Neural progenitor cell (in vitro differentiated cells): ENCODE measurements at regions not wholly inside any gene's neighbourhood (a gene's known extent, or its start where the extent isn't known, plus 50 kb on each side); places are given as distances from the start of the nearest gene placed in this dataset.

Source experiments
- DNase-seq: peaks from one replicate; pipeline ENCODE4 v3.0.0-alpha.2; 2016; ENCODE audit warnings: low spot score
- H2AFZ ChIP-seq: fragments of 200-600 bp; sonication (generic); replicated peaks from 2 replicates; pipeline ENCODE4 v1.6.1; 2016; ENCODE audit warnings: antibody characterized with exemption
- H3F3A ChIP-seq: fragments of 200-600 bp; sonication (generic); 2 replicates; pipeline ENCODE4 v1.6.1; 2016; ENCODE audit warnings: antibody characterized with exemption, low read depth
- H3K27ac ChIP-seq: fragments of 200-600 bp; sonication (generic); 2 replicates; pipeline ENCODE4 v1.5.1; 2016; ENCODE audit warnings: mild to moderate bottlenecking
- H3K27me3 ChIP-seq: fragments of 200-600 bp; sonication (generic); 2 replicates; pipeline ENCODE4 v1.6.1; 2016; ENCODE audit warnings: mild to moderate bottlenecking, moderate library complexity
- H3K36me3 ChIP-seq: fragments of 200-600 bp; sonication (generic); 2 replicates; pipeline ENCODE4 v1.5.1; 2016
- H3K4me1 ChIP-seq: fragments of 200-600 bp; sonication (generic); 2 replicates; pipeline ENCODE4 v1.6.1; 2016; ENCODE audit warnings: mixed run types
- H3K4me2 ChIP-seq: fragments of 200-600 bp; sonication (generic); 2 replicates; pipeline ENCODE4 v1.6.1; 2016
- H3K4me3 ChIP-seq: fragments of 200-600 bp; sonication (generic); 2 replicates; pipeline ENCODE4 v1.5.1; 2016
- H3K79me2 ChIP-seq: fragments of 200-600 bp; sonication (generic); 2 replicates; pipeline ENCODE4 v1.6.1; 2016; ENCODE audit warnings: low read depth
- H3K9ac ChIP-seq: fragments of 200-600 bp; sonication (generic); 2 replicates; pipeline ENCODE4 v1.6.1; 2016
- H3K9me3 ChIP-seq: fragments of 200-600 bp; sonication (generic); 2 replicates; pipeline ENCODE4 v1.5.1; 2016; ENCODE audit warnings: low read depth
- H4K20me1 ChIP-seq: fragments of 200-600 bp; sonication (generic); 2 replicates; pipeline ENCODE4 v1.6.1; 2016; ENCODE audit warnings: low read depth
- H3K27ac Mint-ChIP-seq: 3 replicates; pipeline ENCODE4 v1.8.0; 2021; ENCODE audit warnings: mixed read lengths
- H3K27me3 Mint-ChIP-seq: 2 replicates; pipeline ENCODE4 v1.8.0; 2022; ENCODE audit warnings: low read depth, mild to moderate bottlenecking, inconsistent platforms, moderate library complexity, mixed read lengths; ENCODE audit not compliant: insufficient read depth
- H3K36me3 Mint-ChIP-seq: 3 replicates; pipeline ENCODE4 v1.8.0; 2021; ENCODE audit warnings: mixed read lengths
- H3K4me1 Mint-ChIP-seq: 3 replicates; pipeline ENCODE4 v1.8.0; 2021; ENCODE audit warnings: mixed read lengths
- H3K4me3 Mint-ChIP-seq: 3 replicates; pipeline ENCODE4 v1.8.0; 2021; ENCODE audit warnings: mild to moderate bottlenecking, moderate library complexity, mixed read lengths
- H3K9me3 Mint-ChIP-seq: 3 replicates; pipeline ENCODE4 v1.8.0; 2020; ENCODE audit warnings: mixed read lengths
- EZH2 ChIP-seq: fragments of 200-600 bp; sonication (generic); IDR thresholded peaks from 2 replicates; pipeline ENCODE4 v1.6.1; 2017; ENCODE audit warnings: antibody characterized with exemption, mild to moderate bottlenecking, moderate library complexity
- EZH2phosphoT487 ChIP-seq: fragments of 200-600 bp; sonication (generic); IDR thresholded peaks from 2 replicates; pipeline ENCODE4 v1.6.1; 2017; ENCODE audit warnings: antibody characterized with exemption
- TF ChIP-seq, protein P1 (sequence below): fragments of 200-600 bp; sonication (generic); IDR thresholded peaks from 2 replicates; pipeline ENCODE4 v1.5.1; 2017; ENCODE audit warnings: antibody characterized with exemption, mild to moderate bottlenecking

DNA sequence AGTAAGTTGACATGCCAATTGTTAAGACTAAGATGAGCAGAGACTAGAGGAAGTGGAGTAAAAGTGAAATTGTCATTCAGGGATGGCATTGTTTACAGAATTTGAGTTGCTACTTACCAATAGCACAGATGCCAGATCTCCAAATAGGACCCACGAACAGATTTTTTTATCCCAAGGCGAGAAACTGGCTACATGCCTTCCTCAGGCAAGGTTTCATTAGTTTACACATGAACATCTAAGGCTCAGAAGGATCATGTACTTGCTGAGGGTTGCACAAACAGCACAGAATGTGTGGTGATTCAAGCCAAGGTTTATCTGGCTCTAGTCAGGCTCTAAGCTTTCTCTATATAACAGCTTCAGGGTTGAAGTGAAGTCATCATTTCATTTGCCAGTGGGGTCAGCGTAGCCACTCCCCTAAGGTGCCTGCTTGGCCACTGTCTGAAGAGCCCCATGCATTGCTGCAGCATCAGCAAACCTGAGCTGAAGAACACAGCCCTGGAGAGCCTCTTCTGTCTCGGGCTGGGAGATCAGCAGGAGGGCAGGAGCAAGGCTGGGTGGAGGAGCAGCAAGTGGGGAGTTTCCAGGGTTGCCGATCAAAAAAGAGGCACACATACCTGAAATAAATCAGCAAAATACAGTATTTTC is 193.0 kb upstream of the LCORL start:
- Mint-ChIP-seq H3K4me3 (no peak overlapping the region), H3K4me1 (no peaks in the 10 kb centered on the region), H3K36me3 (no peaks in the 10 kb centered on the region), H3K27me3 (peaks cover 3% of the 10 kb centered on the region), H3K9me3 (no peaks in the 10 kb centered on the region), H3K27ac (no peak overlapping the region)
- Histone ChIP-seq H3K9ac (no peak overlapping the region), H3K36me3 (no peaks in the 10 kb centered on the region), H3K4me1 (peaks cover 2% of the 10 kb centered on the region), H3K4me2 (no peak overlapping the region), H2AFZ (no peak overlapping the region), H3K4me3 (no peak overlapping the region), H3F3A (no peaks in the 10 kb centered on the region), H3K9me3 (no peaks in the 10 kb centered on the region), H3K79me2 (no peaks in the 10 kb centered on the region), H3K27ac (no peak overlapping the region), H3K27me3 (no peaks in the 10 kb centered on the region), H4K20me1 (no peaks in the 10 kb centered on the region)
- DNase-seq = no peak
- TF ChIP-seq EZH2 (no peak), EZH2phosphoT487 (no peak)
- TF ChIP-seq, protein P1, sequence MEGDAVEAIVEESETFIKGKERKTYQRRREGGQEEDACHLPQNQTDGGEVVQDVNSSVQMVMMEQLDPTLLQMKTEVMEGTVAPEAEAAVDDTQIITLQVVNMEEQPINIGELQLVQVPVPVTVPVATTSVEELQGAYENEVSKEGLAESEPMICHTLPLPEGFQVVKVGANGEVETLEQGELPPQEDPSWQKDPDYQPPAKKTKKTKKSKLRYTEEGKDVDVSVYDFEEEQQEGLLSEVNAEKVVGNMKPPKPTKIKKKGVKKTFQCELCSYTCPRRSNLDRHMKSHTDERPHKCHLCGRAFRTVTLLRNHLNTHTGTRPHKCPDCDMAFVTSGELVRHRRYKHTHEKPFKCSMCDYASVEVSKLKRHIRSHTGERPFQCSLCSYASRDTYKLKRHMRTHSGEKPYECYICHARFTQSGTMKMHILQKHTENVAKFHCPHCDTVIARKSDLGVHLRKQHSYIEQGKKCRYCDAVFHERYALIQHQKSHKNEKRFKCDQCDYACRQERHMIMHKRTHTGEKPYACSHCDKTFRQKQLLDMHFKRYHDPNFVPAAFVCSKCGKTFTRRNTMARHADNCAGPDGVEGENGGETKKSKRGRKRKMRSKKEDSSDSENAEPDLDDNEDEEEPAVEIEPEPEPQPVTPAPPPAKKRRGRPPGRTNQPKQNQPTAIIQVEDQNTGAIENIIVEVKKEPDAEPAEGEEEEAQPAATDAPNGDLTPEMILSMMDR = no peak

DNA sequence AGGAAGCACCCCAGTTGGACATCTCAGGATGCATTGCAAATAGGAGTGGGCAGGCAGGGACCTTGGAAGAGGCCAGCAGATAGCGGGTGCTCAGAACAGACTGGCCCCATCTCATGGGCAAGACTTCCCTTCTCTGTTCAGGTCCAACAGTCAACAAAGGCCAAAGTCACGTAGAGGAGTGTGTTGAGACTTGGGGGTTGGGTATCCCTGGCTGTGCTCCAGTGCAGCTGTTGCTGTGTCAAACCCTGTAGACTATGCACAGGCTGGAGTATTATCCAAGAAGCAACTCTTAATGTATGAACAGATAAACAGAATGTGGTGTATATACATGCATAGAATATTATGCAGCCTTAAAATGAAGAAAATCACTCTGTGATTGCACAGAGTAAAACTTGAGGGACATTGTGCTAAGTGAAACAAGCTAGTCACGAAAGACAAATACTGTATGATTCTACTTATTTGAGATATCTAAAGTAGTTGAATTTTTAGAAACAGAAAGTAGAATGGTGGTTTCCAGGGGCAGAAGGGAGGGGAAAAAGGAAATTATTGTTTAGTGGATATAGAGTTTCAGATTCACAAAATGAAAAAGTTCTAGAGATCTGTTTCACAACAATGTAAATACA is 192.1 kb upstream of the LCORL start:
- H3K79me2 ChIP-seq = no peaks in the 10 kb centered on the region
- no peaks in the 10 kb centered on the region for H3K4me1 Mint-ChIP-seq
- no peaks in the 10 kb centered on the region for H3K9me3 Mint-ChIP-seq
- H3K27ac Mint-ChIP-seq = no peak overlapping the region
- no peaks in the 10 kb centered on the region for H3K9me3 ChIP-seq
- no peak overlapping the region for H3K4me3 ChIP-seq
- H3F3A ChIP-seq = no peaks in the 10 kb centered on the region
- H3K4me3 Mint-ChIP-seq = no peak overlapping the region
- no peak overlapping the region for H3K27ac ChIP-seq
- no peaks in the 10 kb centered on the region for H3K27me3 ChIP-seq
- no peak overlapping the region for H2AFZ ChIP-seq
- DNase-seq = no peak
- no peak overlapping the region for H3K9ac ChIP-seq
- H3K36me3 Mint-ChIP-seq = no peaks in the 10 kb centered on the region
- no peaks in the 10 kb centered on the region for H4K20me1 ChIP-seq
- H3K36me3 ChIP-seq = no peaks in the 10 kb centered on the region
- peaks cover 3% of the 10 kb centered on the region for H3K27me3 Mint-ChIP-seq
- H3K4me1 ChIP-seq = peaks cover 2% of the 10 kb centered on the region
- no peak overlapping the region for H3K4me2 ChIP-seq
- TF ChIP-seq EZH2 (no peak), EZH2phosphoT487 (no peak)
- TF ChIP-seq, protein P1 = no peak

- no peaks in the 10 kb centered on the region for H3K36me3 Mint-ChIP-seq
- H3K9me3 Mint-ChIP-seq = no peaks in the 10 kb centered on the region
- no peak overlapping the region for H3K27ac Mint-ChIP-seq
- no peak for TF ChIP-seq EZH2phosphoT487
- Histone ChIP-seq H2AFZ (no peak overlapping the region), H3K36me3 (no peaks in the 10 kb centered on the region), H3F3A (no peaks in the 10 kb centered on the region), H3K9me3 (no peaks in the 10 kb centered on the region), H3K27me3 (no peaks in the 10 kb centered on the region), H3K4me2 (no peak overlapping the region), H3K79me2 (no peaks in the 10 kb centered on the region), H4K20me1 (no peaks in the 10 kb centered on the region), H3K4me3 (no peak overlapping the region), H3K4me1 (no peaks in the 10 kb centered on the region), H3K9ac (no peak overlapping the region), H3K27ac (no peak overlapping the region)
- no peaks in the 10 kb centered on the region for H3K4me1 Mint-ChIP-seq
- no peak for DNase-seq
- H3K27me3 Mint-ChIP-seq = peaks cover 3% of the 10 kb centered on the region
- H3K4me3 Mint-ChIP-seq = no peak overlapping the region
Observed at GRCh38 chr4:18209448-18209847, 187.9 kb upstream of the LCORL start.

GRCh38 chr4:18203966-18204365 is 182.4 kb upstream of the LCORL start:
- TF ChIP-seq EZH2phosphoT487 = no peak
- H3K27ac ChIP-seq = no peak overlapping the region
- no peaks in the 10 kb centered on the region for H3K36me3 ChIP-seq
- no peaks in the 10 kb centered on the region for H3K36me3 Mint-ChIP-seq
- H3K9me3 ChIP-seq = no peaks in the 10 kb centered on the region
- no peak for DNase-seq
- no peak overlapping the region for H3K9ac ChIP-seq
- no peak overlapping the region for H3K4me2 ChIP-seq
- H3K27ac Mint-ChIP-seq = no peak overlapping the region
- H3F3A ChIP-seq = no peaks in the 10 kb centered on the region
- H2AFZ ChIP-seq = no peak overlapping the region
- H3K4me1 ChIP-seq = no peaks in the 10 kb centered on the region
- H4K20me1 ChIP-seq = no peaks in the 10 kb centered on the region
- no peaks in the 10 kb centered on the region for H3K27me3 Mint-ChIP-seq
- no peak overlapping the region for H3K4me3 Mint-ChIP-seq
- H3K4me3 ChIP-seq = no peak overlapping the region
- H3K27me3 ChIP-seq = no peaks in the 10 kb centered on the region
- no peaks in the 10 kb centered on the region for H3K4me1 Mint-ChIP-seq
- H3K79me2 ChIP-seq = no peaks in the 10 kb centered on the region
- H3K9me3 Mint-ChIP-seq = no peaks in the 10 kb centered on the region
